ENCODE measurements at regions not wholly inside any gene's neighbourhood (a gene's known extent, or its start where the extent isn't known, plus 50 kb on each side); places are given as distances from the start of the nearest gene placed in this dataset.

- Histone ChIP-seq H3K27ac (ENCODE audit: low read depth, low read length) (no peak overlapping the region), H3K9ac (replicated peaks in 1 of 4; ENCODE audit: extremely low read depth in 1 of 4, low read depth in 3 of 4, low read length in 3 of 4) (no peak overlapping the region), H3K23ac (ENCODE audit: insufficient read length) (no peak overlapping the region), H2BK120ac (replicated peaks; ENCODE audit: low read depth, low read length) (no peak overlapping the region), H3K27me3 (replicated peaks in 1 of 4; ENCODE audit: control insufficient read depth in 3 of 4, extremely low read depth in 1 of 4, insufficient read depth in 3 of 4, low read length in 3 of 4) (no peaks in the 10 kb centered on the region), H4K5ac (ENCODE audit: insufficient read length, low read depth, low read length) (no peak overlapping the region), H3K14ac (ENCODE audit: insufficient read length) (no peak overlapping the region), H3K23me2 (ENCODE audit: low read depth, low read length) (no peaks in the 10 kb centered on the region), H2BK5ac (ENCODE audit: low read depth, low read length) (no peak overlapping the region), H2BK15ac (ENCODE audit: low read length) (no peak overlapping the region), H3K9me3 (ENCODE audit: insufficient read depth in 2 of 2, low read depth in 1 of 2, low read length in 1 of 2) (no peaks in the 10 kb centered on the region), H3K4ac (replicated peaks; ENCODE audit: insufficient read length, low read depth, low read length) (no peak overlapping the region), H3K4me1 (replicated peaks in 1 of 4; ENCODE audit: control insufficient read depth in 3 of 4, insufficient read depth in 4 of 4, low read length in 3 of 4) (no peaks in the 10 kb centered on the region), H3K18ac (ENCODE audit: extremely low read depth, low read length) (no peak overlapping the region), H2BK20ac (ENCODE audit: low read length) (no peak overlapping the region), H4K8ac (ENCODE audit: extremely low read depth, insufficient read depth, low read length) (no peak overlapping the region), H4K91ac (replicated peaks; ENCODE audit: insufficient read length, low read length) (no peak overlapping the region), H3K79me2 (ENCODE audit: control insufficient read depth in 1 of 2, insufficient read depth in 2 of 2, low read length in 2 of 2) (no peaks in the 10 kb centered on the region), H3K79me1 (ENCODE audit: low read depth, low read length) (no peaks in the 10 kb centered on the region), H2AK5ac (ENCODE audit: low read depth, low read length) (no peak overlapping the region), H4K20me1 (replicated peaks in 1 of 2; ENCODE audit: control insufficient read depth in 1 of 2, insufficient read depth in 2 of 2, low read length in 2 of 2) (no peaks in the 10 kb centered on the region), H3K36me3 (ENCODE audit: control insufficient read depth in 2 of 4, insufficient read depth in 4 of 4, low read length in 3 of 4) (no peaks in the 10 kb centered on the region), H2BK12ac (ENCODE audit: low read depth, low read length) (no peak overlapping the region), H3K56ac (replicated peaks; ENCODE audit: insufficient read length, low read depth, low read length) (no peak overlapping the region), H2AFZ (ENCODE audit: low read length) (no peak overlapping the region), H3K4me2 (ENCODE audit: insufficient read depth in 1 of 2, low read depth in 2 of 2, low read length in 2 of 2) (no peak overlapping the region), H3K4me3 (ENCODE audit: extremely low read depth in 1 of 4, insufficient read depth in 2 of 4, low read depth in 3 of 4, low read length in 4 of 4) (no peak overlapping the region)
- DNase-seq (ENCODE audit: low read depth in 1 of 2, low spot score in 2 of 2) = no peak
- no peak for TF ChIP-seq MAFK (IDR thresholded peaks at IDR 0.05; ENCODE audit: low read depth, low read length)
- no peak for TF ChIP-seq RFX5 (IDR thresholded peaks at IDR 0.05; ENCODE audit: borderline replicate concordance, low read depth, low read length)
- TF ChIP-seq POLR2A (IDR thresholded peaks at IDR 0.05; ENCODE audit: control extremely low read depth in 1 of 2, low read depth in 2 of 2, low read length in 2 of 2) = no peak
- CTCF ChIA-PET (ENCODE audit: partially characterized antibody) = no interaction called here
- POLR2A ChIA-PET (ENCODE audit: partially characterized antibody) = no interaction called here
- no peak for FAIRE-seq
- WGBS, 2 experiments (ENCODE audit: extremely low coverage in 1 of 2, insufficient coverage in 1 of 2, insufficient read length in 1 of 2, insufficient replicate concordance in 2 of 2, low coverage in 1 of 2, low lambda C conversion rate in 2 of 2, missing lambda C conversion rate in 1 of 2) = 96% methylated on average over 2 of the region's 2 CpGs; no CpG with 5 or more reads in 1 of the 2 experiments
Measured at GRCh38 chr13:68368922-68369321, 1138.8 kb upstream of the PCDH9 start.

All from H1 (cell line).